ENCODE measurements at regions not wholly inside any gene's neighbourhood (a gene's known extent, or its start where the extent isn't known, plus 50 kb on each side); places are given as distances from the start of the nearest gene placed in this dataset.

GRCh38 chr3:162366166-162366766 is 869.7 kb downstream of the OTOL1 start:
- 75 to 84% methylated on average over 4 of the region's 4 CpGs for WGBS, 2 donors

GRCh38 chr3:162367429-162368260 is 871.0 kb downstream of the OTOL1 start:
- H3K27me3 ChIP-seq (ENCODE audit: control insufficient read depth in 3 of 3, insufficient read depth in 3 of 3, low read length in 2 of 3), result peaks cover 0 to 4% (median 0%) of the 10 kb centered on the region in 3 donors
- no peaks in the 10 kb centered on the region for H3K9me3 ChIP-seq (ENCODE audit: control insufficient read depth in 4 of 4, insufficient read depth in 3 of 4, low read length in 3 of 4)
- peak; percentile 18 to 71 (median 70) for DNase-seq
- H3K36me3 ChIP-seq (ENCODE audit: control insufficient read depth in 4 of 4, insufficient read depth in 4 of 4, low read length in 4 of 4), result no peaks in the 10 kb centered on the region
- peaks cover 0 to 35% (median 5%) of the 10 kb centered on the region in 5 donors for H3K4me1 ChIP-seq (ENCODE audit: control insufficient read depth in 5 of 5, insufficient read depth in 5 of 5, low read length in 5 of 5)
- no peak overlapping the region for H3K4me3 ChIP-seq
- 42 to 70% methylated on average over 3 of the region's 3 CpGs for WGBS, 2 donors
- ATAC-seq (ENCODE audit: insufficient read depth, low FRiP score), result no peak
- no peak overlapping the region for H3K27ac ChIP-seq (ENCODE audit: low read depth in 1 of 2, low read length in 1 of 2)
- H3K9ac ChIP-seq (ENCODE audit: insufficient read depth in 1 of 2, low read length in 2 of 2), result no peak overlapping the region
- no peak for TF ChIP-seq CTCF (IDR thresholded peaks at IDR 0.05; ENCODE audit: control extremely low read depth, extremely low read depth)

More at GRCh38 chr3:162366166-162366766, 869.7 kb downstream of the OTOL1 start:
- Histone ChIP-seq H3K27ac (ENCODE audit: low read depth in 1 of 2, low read length in 1 of 2) (no peak overlapping the region), H3K4me3 (no peak overlapping the region), H3K9ac (ENCODE audit: insufficient read depth in 1 of 2, low read length in 2 of 2) (no peak overlapping the region), H3K9me3 (ENCODE audit: control insufficient read depth in 4 of 4, insufficient read depth in 3 of 4, low read length in 3 of 4) (no peaks in the 10 kb centered on the region), H3K4me1 (ENCODE audit: control insufficient read depth in 5 of 5, insufficient read depth in 5 of 5, low read length in 5 of 5) (peaks cover 0 to 35% (median 5%) of the 10 kb centered on the region in 5 donors), H3K27me3 (ENCODE audit: control insufficient read depth in 3 of 3, insufficient read depth in 3 of 3, low read length in 2 of 3) (peaks cover 0 to 4% (median 0%) of the 10 kb centered on the region in 3 donors), H3K36me3 (ENCODE audit: control insufficient read depth in 4 of 4, insufficient read depth in 4 of 4, low read length in 4 of 4) (no peaks in the 10 kb centered on the region)
- DNase-seq, result peak in 2 of 3 donors; percentile 71 to 80
- no peak for TF ChIP-seq CTCF (IDR thresholded peaks at IDR 0.05; ENCODE audit: control extremely low read depth, extremely low read depth)
- no peak for ATAC-seq (ENCODE audit: insufficient read depth, low FRiP score)

- no peak for TF ChIP-seq CTCF (IDR thresholded peaks at IDR 0.05; ENCODE audit: control extremely low read depth, extremely low read depth)
- peak; percentile 14 to 57 (median 24) for DNase-seq
Observed at GRCh38 chr3:162368417-162368816, 871.8 kb downstream of the OTOL1 start.

More at GRCh38 chr3:162368417-162368816, 871.8 kb downstream of the OTOL1 start:
- Histone ChIP-seq H3K27me3 (ENCODE audit: control insufficient read depth in 3 of 3, insufficient read depth in 3 of 3, low read length in 2 of 3) (peaks cover 0 to 4% (median 0%) of the 10 kb centered on the region in 3 donors), H3K9me3 (ENCODE audit: control insufficient read depth in 4 of 4, insufficient read depth in 3 of 4, low read length in 3 of 4) (no peaks in the 10 kb centered on the region), H3K4me1 (ENCODE audit: control insufficient read depth in 5 of 5, insufficient read depth in 5 of 5, low read length in 5 of 5) (peaks cover 0 to 35% (median 5%) of the 10 kb centered on the region in 5 donors), H3K9ac (ENCODE audit: insufficient read depth in 1 of 2, low read length in 2 of 2) (no peak overlapping the region), H3K27ac (ENCODE audit: low read depth in 1 of 2, low read length in 1 of 2) (no peak overlapping the region), H3K4me3 (no peak overlapping the region), H3K36me3 (ENCODE audit: control insufficient read depth in 4 of 4, insufficient read depth in 4 of 4, low read length in 4 of 4) (no peaks in the 10 kb centered on the region)
- 48 to 57% methylated on average over 4 of the region's 4 CpGs for WGBS, 2 donors
- ATAC-seq (ENCODE audit: insufficient read depth, low FRiP score), result no peak
